ENCODE measurements at regions not wholly inside any gene's neighbourhood (a gene's known extent, or its start where the extent isn't known, plus 50 kb on each side); places are given as distances from the start of the nearest gene placed in this dataset.
"Not testable (repeated sequence)": the region's sequence is repeated elsewhere in the genome, so short reads cannot be mapped to it uniquely, and the experiment has no call there.

GRCh38 chr4:103996637-103997036 lies 276.9 kb upstream of the TACR3 start:
- Mint-ChIP-seq H3K27ac (no peak overlapping the region), H3K9me3 (peaks cover 5 to 6% of the 10 kb centered on the region in 2 donors), H3K4me1 (ENCODE audit: low read depth) (no peaks in the 10 kb centered on the region), H3K27me3 (ENCODE audit: low read depth) (no peaks in the 10 kb centered on the region), H3K36me3 (ENCODE audit: insufficient read depth in 2 of 2) (peaks cover 0 to 1% of the 10 kb centered on the region in 2 donors), H3K4me3 (no peak overlapping the region)
- DNase-seq (no peak), ATAC-seq (replicated peaks in 1 of 2) (no peak)

- ATAC-seq (replicated peaks in 1 of 2) = no peak
- DNase-seq = no peak
- no peaks in the 10 kb centered on the region for H3K27me3 Mint-ChIP-seq (ENCODE audit: low read depth)
- no peak overlapping the region for H3K4me3 Mint-ChIP-seq
- no peaks in the 10 kb centered on the region for H3K4me1 Mint-ChIP-seq (ENCODE audit: low read depth)
- H3K27ac Mint-ChIP-seq = no peak overlapping the region
- peaks cover 3 to 6% of the 10 kb centered on the region in 2 donors for H3K9me3 Mint-ChIP-seq
- no peaks in the 10 kb centered on the region for H3K36me3 Mint-ChIP-seq (ENCODE audit: insufficient read depth in 2 of 2)
These were observed 276.3 kb upstream of the TACR3 start for GRCh38 chr4:103996064-103996463.

GRCh38 chr4:103994059-103994458 lies 274.3 kb upstream of the TACR3 start:
- H3K4me3 Mint-ChIP-seq = no peak overlapping the region
- DNase-seq (no peak), ATAC-seq (replicated peaks in 1 of 2) (no peak)
- H3K9me3 Mint-ChIP-seq = peaks cover 7 to 8% of the 10 kb centered on the region in 2 donors
- H3K27me3 Mint-ChIP-seq (ENCODE audit: low read depth) = no peaks in the 10 kb centered on the region
- H3K4me1 Mint-ChIP-seq (ENCODE audit: low read depth) = no peaks in the 10 kb centered on the region
- no peak overlapping the region for H3K27ac Mint-ChIP-seq
- no peaks in the 10 kb centered on the region for H3K36me3 Mint-ChIP-seq (ENCODE audit: insufficient read depth in 2 of 2)

GRCh38 chr4:103982454-103982853 lies 262.7 kb upstream of the TACR3 start:
- ATAC-seq (replicated peaks in 1 of 2) = no peak
- H3K9me3 Mint-ChIP-seq = peaks cover 0 to 3% of the 10 kb centered on the region in 2 donors
- no peaks in the 10 kb centered on the region for H3K27me3 Mint-ChIP-seq (ENCODE audit: low read depth)
- no peak overlapping the region for H3K27ac Mint-ChIP-seq
- H3K4me3 Mint-ChIP-seq = no peak overlapping the region
- H3K36me3 Mint-ChIP-seq (ENCODE audit: insufficient read depth in 2 of 2) = no peaks in the 10 kb centered on the region
- H3K4me1 Mint-ChIP-seq (ENCODE audit: low read depth) = no peaks in the 10 kb centered on the region
- DNase-seq = no peak

- Mint-ChIP-seq H3K27me3 (ENCODE audit: low read depth) (no peaks in the 10 kb centered on the region), H3K9me3 (peaks cover 2% of the 10 kb centered on the region in 2 donors), H3K4me3 (no peak overlapping the region), H3K36me3 (ENCODE audit: insufficient read depth in 2 of 2) (no peaks in the 10 kb centered on the region), H3K4me1 (ENCODE audit: low read depth) (no peaks in the 10 kb centered on the region), H3K27ac (no peak overlapping the region)
- no peak for DNase-seq
- no peak for ATAC-seq (replicated peaks in 1 of 2)
These were observed 228.6 kb upstream of the TACR3 start for GRCh38 chr4:103948244-103949018.

GRCh38 chr4:103947617-103948016 lies 227.8 kb upstream of the TACR3 start:
- no peak overlapping the region for H3K4me3 Mint-ChIP-seq
- ATAC-seq (replicated peaks in 1 of 2) = no peak
- DNase-seq = no peak
- no peak overlapping the region for H3K27ac Mint-ChIP-seq
- H3K27me3 Mint-ChIP-seq (ENCODE audit: low read depth) = no peaks in the 10 kb centered on the region
- H3K36me3 Mint-ChIP-seq (ENCODE audit: insufficient read depth in 2 of 2) = no peaks in the 10 kb centered on the region
- H3K4me1 Mint-ChIP-seq (ENCODE audit: low read depth) = no peaks in the 10 kb centered on the region
- H3K9me3 Mint-ChIP-seq = no peaks in the 10 kb centered on the region

- H3K4me1 Mint-ChIP-seq (ENCODE audit: low read depth); H3K36me3 Mint-ChIP-seq (ENCODE audit: insufficient read depth in 2 of 2); H3K4me3 Mint-ChIP-seq; H3K27ac Mint-ChIP-seq; DNase-seq; H3K27me3 Mint-ChIP-seq (ENCODE audit: low read depth); ATAC-seq (replicated peaks in 1 of 2); H3K9me3 Mint-ChIP-seq: not testable (repeated sequence)
These were observed 227.0 kb upstream of the TACR3 start for GRCh38 chr4:103946621-103947268.

- H3K36me3 Mint-ChIP-seq (ENCODE audit: insufficient read depth in 2 of 2) = no peaks in the 10 kb centered on the region
- no peaks in the 10 kb centered on the region for H3K9me3 Mint-ChIP-seq
- DNase-seq = no peak
- ATAC-seq (replicated peaks in 1 of 2) = no peak
- H3K27ac Mint-ChIP-seq = no peak overlapping the region
- no peaks in the 10 kb centered on the region for H3K4me1 Mint-ChIP-seq (ENCODE audit: low read depth)
- no peak overlapping the region for H3K4me3 Mint-ChIP-seq
- H3K27me3 Mint-ChIP-seq (ENCODE audit: low read depth) = no peaks in the 10 kb centered on the region
These were observed 218.7 kb upstream of the TACR3 start for GRCh38 chr4:103938488-103938887.

- H3K27me3 Mint-ChIP-seq (ENCODE audit: low read depth) = no peaks in the 10 kb centered on the region
- H3K4me1 Mint-ChIP-seq (ENCODE audit: low read depth) = no peaks in the 10 kb centered on the region
- no peak overlapping the region for H3K27ac Mint-ChIP-seq
- H3K4me3 Mint-ChIP-seq = no peak overlapping the region
- H3K36me3 Mint-ChIP-seq (ENCODE audit: insufficient read depth in 2 of 2) = no peaks in the 10 kb centered on the region
- ATAC-seq (replicated peaks in 1 of 2) = no peak
- H3K9me3 Mint-ChIP-seq = no peaks in the 10 kb centered on the region
- DNase-seq = no peak
These were observed 216.9 kb upstream of the TACR3 start for GRCh38 chr4:103936653-103937145.

- H3K27me3 Mint-ChIP-seq (ENCODE audit: low read depth) = no peaks in the 10 kb centered on the region
- no peaks in the 10 kb centered on the region for H3K9me3 Mint-ChIP-seq
- no peak overlapping the region for H3K27ac Mint-ChIP-seq
- peak; percentile 2 to 4 for DNase-seq
- no peak overlapping the region for H3K4me3 Mint-ChIP-seq
- no peak for ATAC-seq (replicated peaks in 1 of 2)
- H3K4me1 Mint-ChIP-seq (ENCODE audit: low read depth) = no peaks in the 10 kb centered on the region
- H3K36me3 Mint-ChIP-seq (ENCODE audit: insufficient read depth in 2 of 2) = no peaks in the 10 kb centered on the region
These were observed 214.5 kb upstream of the TACR3 start for GRCh38 chr4:103934178-103934789.

GRCh38 chr4:103928370-103928769 lies 208.6 kb upstream of the TACR3 start:
- ATAC-seq (replicated peaks in 1 of 2) (no peak), DNase-seq (no peak)
- peaks cover 0 to 2% of the 10 kb centered on the region in 2 donors for H3K9me3 Mint-ChIP-seq
- H3K4me3 Mint-ChIP-seq = no peak overlapping the region
- H3K36me3 Mint-ChIP-seq (ENCODE audit: insufficient read depth in 2 of 2) = no peaks in the 10 kb centered on the region
- peak overlapping the region; percentile 28 for H3K27ac Mint-ChIP-seq
- H3K4me1 Mint-ChIP-seq (ENCODE audit: low read depth) = no peaks in the 10 kb centered on the region
- no peaks in the 10 kb centered on the region for H3K27me3 Mint-ChIP-seq (ENCODE audit: low read depth)

- Mint-ChIP-seq H3K4me3 (no peak overlapping the region), H3K27me3 (ENCODE audit: low read depth) (no peaks in the 10 kb centered on the region), H3K9me3 (peaks cover 0 to 2% of the 10 kb centered on the region in 2 donors), H3K27ac (no peak overlapping the region), H3K4me1 (ENCODE audit: low read depth) (no peaks in the 10 kb centered on the region), H3K36me3 (ENCODE audit: insufficient read depth in 2 of 2) (no peaks in the 10 kb centered on the region)
- DNase-seq (no peak), ATAC-seq (replicated peaks in 1 of 2) (no peak)
These were observed 203.8 kb upstream of the TACR3 start for GRCh38 chr4:103923551-103923950.

- H3K4me3 Mint-ChIP-seq = no peak overlapping the region
- ATAC-seq (replicated peaks in 1 of 2) (no peak), DNase-seq (no peak)
- H3K4me1 Mint-ChIP-seq (ENCODE audit: low read depth) = no peaks in the 10 kb centered on the region
- no peak overlapping the region for H3K27ac Mint-ChIP-seq
- H3K36me3 Mint-ChIP-seq (ENCODE audit: insufficient read depth in 2 of 2) = no peaks in the 10 kb centered on the region
- H3K9me3 Mint-ChIP-seq = no peaks in the 10 kb centered on the region
- no peaks in the 10 kb centered on the region for H3K27me3 Mint-ChIP-seq (ENCODE audit: low read depth)
These were observed 198.4 kb upstream of the TACR3 start for GRCh38 chr4:103918214-103918613.

Data from activated T-cell treated with anti-CD3 and anti-CD28 coated beads, Interleukin-2, amount 50 U/mL, for 72 hours (primary cell).